LNCaP clone FGC (cell line): ENCODE measurements at regions not wholly inside any gene's neighbourhood (a gene's known extent, or its start where the extent isn't known, plus 50 kb on each side); places are given as distances from the start of the nearest gene placed in this dataset.
"Not testable (repeated sequence)": the region's sequence is repeated elsewhere in the genome, so short reads cannot be mapped to it uniquely, and the experiment has no call there.

Experiments
- DNase-seq: peaks from one replicate; pipeline ENCODE4 v3.0.0-alpha.2; 2011; ENCODE audit warnings: low read depth
- H3K4me3 ChIP-seq: 2 replicates; pipeline ENCODE4 v1.5.1; 2011; ENCODE audit warnings: mild to moderate bottlenecking, low read depth, low read length, control low read depth
- CTCF ChIP-seq: IDR thresholded peaks from 2 replicates; pipeline ENCODE4 v1.5.1; 2012; ENCODE audit warnings: mild to moderate bottlenecking; ENCODE audit not compliant: control insufficient read depth, insufficient read depth; ENCODE audit errors: extremely low read depth

- no peak for TF ChIP-seq CTCF
- no peak for DNase-seq
- no peak overlapping the region for H3K4me3 ChIP-seq
These were observed 116.6 kb downstream of the ESM1 start for GRCh38 chr5:54868511-54869483.

GRCh38 chr5:54867310-54867944, 118.0 kb downstream of the ESM1 start:
- no peak for DNase-seq
- H3K4me3 ChIP-seq: no peak overlapping the region
- TF ChIP-seq CTCF: peak; percentile 42; the same call in 1 of the 2 replicates

DNA sequence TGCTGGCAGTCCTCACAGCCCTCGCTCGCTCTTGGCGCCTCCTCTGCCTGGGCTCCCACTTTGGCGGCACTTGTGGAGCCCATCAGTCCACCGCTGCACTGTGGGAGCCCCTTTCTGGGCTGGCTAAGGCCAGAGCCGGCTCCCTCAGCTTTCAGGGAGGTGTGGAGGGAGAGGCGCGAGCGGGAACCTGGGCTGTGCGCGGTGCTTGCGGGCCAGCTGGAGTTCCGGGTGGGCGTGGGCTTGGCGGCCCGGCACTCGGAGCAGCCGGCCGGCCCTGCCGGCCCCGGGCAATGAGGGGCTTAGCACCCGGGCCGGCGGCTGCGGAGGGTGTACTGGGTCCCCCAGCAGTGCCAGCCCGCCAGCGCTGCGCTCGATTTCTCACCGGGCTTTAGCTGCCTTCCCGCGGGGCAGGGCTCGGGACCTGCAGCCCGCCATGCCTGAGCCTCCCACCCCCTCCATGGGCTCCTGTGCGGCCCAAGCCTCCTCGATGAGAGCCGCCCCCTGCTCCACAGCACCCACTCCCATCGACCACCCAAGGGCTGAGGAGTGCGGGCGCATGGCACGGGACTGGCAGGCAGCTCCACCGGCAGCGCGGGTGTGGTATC, 120.4 kb downstream of the ESM1 start:
- not testable (repeated sequence) for H3K4me3 ChIP-seq, DNase-seq

- TF ChIP-seq CTCF: no peak
- DNase-seq: no peak
- no peak overlapping the region for H3K4me3 ChIP-seq
These were observed 123.4 kb downstream of the ESM1 start for GRCh38 chr5:54862036-54862435.

- no peak for DNase-seq
- H3K4me3 ChIP-seq: no peak overlapping the region
- no peak for TF ChIP-seq CTCF
These were observed 124.0 kb downstream of the ESM1 start for GRCh38 chr5:54861212-54861894.

GRCh38 chr5:54860321-54860720, 125.1 kb downstream of the ESM1 start:
- H3K4me3 ChIP-seq: no peak overlapping the region
- no peak for TF ChIP-seq CTCF
- DNase-seq: no peak

DNA sequence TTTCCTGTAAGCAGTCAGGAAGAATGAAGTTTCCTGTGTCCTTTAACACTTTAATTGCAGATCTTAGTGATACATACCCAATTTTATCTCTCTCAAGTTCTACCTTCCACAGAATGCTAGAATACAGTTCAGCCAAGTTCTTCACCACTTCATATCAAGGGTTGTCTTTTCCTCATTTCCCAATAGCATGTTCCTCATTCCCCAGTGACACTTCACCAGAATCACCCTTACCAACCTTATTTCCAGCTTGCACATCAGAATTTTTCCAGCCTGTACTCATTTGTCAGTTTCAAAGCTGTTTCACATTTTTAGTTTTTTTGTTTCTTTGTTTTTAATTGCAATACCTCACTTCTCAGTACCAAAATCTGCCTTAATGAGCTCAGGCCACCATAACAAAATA, 126.1 kb downstream of the ESM1 start:
- no peak overlapping the region for H3K4me3 ChIP-seq
- no peak for DNase-seq
- TF ChIP-seq CTCF: no peak
